ENCODE measurements at regions not wholly inside any gene's neighbourhood (a gene's known extent, or its start where the extent isn't known, plus 50 kb on each side); places are given as distances from the start of the nearest gene placed in this dataset.

DNA sequence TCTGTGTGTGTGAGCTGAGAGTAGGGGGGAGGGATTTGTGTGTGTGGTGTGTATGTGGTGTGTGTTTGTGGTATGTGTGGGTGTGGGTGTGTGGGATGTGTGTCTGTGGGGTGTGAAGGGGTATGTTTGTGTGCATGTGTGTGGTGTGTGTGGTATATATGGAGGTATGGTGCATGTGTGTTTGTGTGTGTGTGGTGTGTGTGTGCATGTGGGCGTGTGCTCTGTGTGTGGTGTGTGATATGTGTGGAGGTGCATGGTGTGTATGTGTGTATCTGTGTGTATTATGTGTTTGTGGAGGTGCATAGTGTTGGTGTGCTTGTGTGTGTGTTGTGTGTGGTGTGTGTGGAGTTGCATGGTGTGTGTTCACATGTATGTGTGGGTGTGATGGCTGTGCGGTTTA, 106.0 kb downstream of the CMPK2 start:
- DNase-seq = no peak

GRCh38 chr2:6760132-6760531, 105.6 kb downstream of the CMPK2 start:
- DNase-seq = no peak

GRCh38 chr2:6764968-6765723, 100.6 kb downstream of the CMPK2 start:
- DNase-seq = no peak

DNA sequence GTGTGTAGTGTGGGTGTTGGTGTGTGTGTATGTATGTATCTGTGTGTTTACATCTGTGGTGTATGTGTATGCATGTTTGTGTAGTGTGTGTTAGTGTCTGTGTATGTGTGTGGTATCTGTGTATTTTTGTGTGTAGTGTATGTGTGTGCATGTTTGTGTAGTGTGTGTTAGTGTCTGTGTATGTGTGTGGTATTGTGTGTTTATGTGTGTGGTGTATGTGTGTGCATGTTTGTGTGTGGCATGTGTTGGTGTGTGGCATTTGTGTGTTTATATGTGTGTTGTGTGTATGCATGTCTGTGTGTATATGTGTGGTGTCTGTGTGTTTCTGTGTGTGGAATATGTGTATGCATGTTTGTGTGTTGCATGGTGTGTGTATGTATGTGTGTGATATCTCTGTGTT, 96.4 kb downstream of the CMPK2 start:
- DNase-seq = no peak

DNA sequence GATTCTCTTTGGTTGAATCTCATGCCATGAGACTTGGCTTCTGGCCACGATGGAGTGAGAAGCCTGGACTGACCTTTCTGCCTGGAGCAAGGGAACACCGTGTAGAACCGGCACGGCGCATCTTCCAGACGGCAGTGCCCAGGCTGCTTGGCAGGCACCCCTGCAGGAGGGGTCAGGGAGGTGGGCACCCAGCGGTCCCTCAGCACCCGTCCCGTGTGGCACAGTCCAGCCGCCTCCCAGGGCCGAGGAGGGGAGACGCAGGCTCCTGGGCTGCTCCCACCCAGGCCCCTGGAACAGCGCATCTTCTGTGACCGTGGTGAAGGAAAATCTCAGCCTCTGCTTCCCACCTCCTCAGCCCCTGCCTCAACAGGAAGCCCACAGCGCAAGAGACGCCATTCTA, 95.7 kb downstream of the CMPK2 start:
- DNase-seq = no peak

- no peak for DNase-seq
Measured at GRCh38 chr2:6771634-6772611, 93.8 kb downstream of the CMPK2 start.

GRCh38 chr2:6773007-6773693, 92.6 kb downstream of the CMPK2 start:
- no peak for DNase-seq

DNA sequence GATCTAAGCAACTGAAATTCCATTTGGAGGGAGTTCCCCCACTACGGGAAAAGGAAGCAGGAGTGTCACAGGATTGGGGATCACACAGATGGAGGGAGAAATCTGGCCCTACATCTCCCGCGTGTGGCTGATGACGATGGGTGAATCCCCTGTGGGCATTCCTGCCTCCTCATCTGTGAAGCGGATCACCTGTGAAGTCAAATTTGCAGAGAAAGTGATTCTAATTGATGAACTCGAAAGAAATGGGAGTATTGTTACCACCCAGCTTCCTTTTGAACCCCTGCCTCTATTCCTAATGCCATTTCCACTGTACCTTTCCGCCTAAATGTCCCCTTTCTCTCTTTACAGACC, 92.0 kb downstream of the CMPK2 start:
- DNase-seq = no peak

- DNase-seq = no peak
Measured at GRCh38 chr2:6776125-6776524, 89.6 kb downstream of the CMPK2 start.

- DNase-seq = no peak
Measured at GRCh38 chr2:6777626-6778025, 88.1 kb downstream of the CMPK2 start.

- DNase-seq = no peak
Measured at GRCh38 chr2:6780765-6781274, 84.9 kb downstream of the CMPK2 start.

- DNase-seq = no peak
Measured at GRCh38 chr2:6782517-6783237, 83.0 kb downstream of the CMPK2 start.

DNA sequence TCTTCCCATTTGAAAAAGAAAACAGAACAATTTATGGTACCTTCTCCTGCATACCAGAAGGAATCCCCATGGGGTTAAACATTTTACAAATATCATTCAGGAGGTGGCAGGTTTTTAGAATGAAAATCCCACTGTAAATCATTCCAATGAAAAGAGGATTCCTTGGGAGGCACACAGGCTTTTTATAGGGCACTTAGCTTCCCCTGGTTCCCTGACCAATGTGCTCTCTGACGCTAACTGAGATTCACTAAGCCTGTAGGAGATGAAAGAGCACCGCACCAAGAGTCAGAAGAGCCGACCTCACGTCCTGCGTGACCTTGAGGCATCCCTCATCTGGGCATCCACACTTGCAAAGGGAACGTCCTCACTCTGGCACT, 82.5 kb downstream of the CMPK2 start:
- no peak for DNase-seq

GRCh38 chr2:6784291-6784690, 81.4 kb downstream of the CMPK2 start:
- DNase-seq = no peak

GRCh38 chr2:6785493-6785892, 80.2 kb downstream of the CMPK2 start:
- DNase-seq = no peak

GRCh38 chr2:6787376-6787775, 78.3 kb downstream of the CMPK2 start:
- no peak for DNase-seq

- DNase-seq = no peak
Measured at GRCh38 chr2:6788614-6789013, 77.1 kb downstream of the CMPK2 start.

DNA sequence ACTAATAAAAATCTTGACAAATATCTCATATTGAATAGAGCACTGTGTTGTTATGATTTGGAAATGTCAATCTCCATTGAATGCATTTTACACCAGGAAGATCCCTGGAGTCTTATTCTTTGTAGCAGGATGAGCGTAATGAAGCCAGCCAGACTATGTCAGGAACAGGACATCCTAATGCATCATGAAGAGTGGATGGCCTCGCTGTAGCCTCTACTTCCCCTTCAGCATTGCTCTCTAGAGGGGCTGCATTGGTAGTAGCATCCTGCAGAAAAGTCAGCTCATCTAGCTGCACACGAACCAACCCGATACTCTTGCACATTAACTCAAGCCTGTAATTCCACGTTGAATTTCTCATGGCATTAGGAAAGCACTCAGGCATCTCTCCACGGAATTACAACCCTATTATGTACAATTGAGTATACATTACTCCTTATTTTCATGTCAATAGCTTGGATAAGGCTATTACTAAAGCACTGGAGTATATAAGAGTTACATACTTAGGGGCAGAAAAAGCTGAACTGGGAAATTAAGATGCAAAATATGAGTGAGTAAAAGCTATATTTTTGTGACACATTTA, 76.1 kb downstream of the CMPK2 start:
- no peak for DNase-seq

- DNase-seq = no peak
Measured at GRCh38 chr2:6791682-6792081, 74.0 kb downstream of the CMPK2 start.

DNA sequence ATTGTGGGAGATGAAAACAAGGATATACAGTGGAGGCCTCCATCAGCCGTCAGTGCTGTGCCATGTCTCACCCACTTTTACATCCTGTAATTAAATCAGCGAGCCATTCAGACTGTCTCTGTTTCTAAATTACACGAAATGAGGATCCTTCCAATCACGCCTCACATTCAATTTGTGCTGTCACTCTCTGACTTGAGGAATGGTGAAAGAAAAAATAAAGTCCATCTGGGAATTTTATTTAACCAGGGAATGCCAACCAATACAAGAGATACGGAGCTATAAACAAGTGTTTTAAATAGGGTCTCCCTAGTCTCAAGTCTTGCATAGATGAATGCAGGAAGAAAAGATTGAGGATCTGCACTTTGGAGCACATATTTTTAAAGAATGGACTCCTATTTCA, 72.8 kb downstream of the CMPK2 start:
- no peak for DNase-seq

- DNase-seq = no peak
Measured at GRCh38 chr2:6793371-6793770, 72.3 kb downstream of the CMPK2 start.

DNA sequence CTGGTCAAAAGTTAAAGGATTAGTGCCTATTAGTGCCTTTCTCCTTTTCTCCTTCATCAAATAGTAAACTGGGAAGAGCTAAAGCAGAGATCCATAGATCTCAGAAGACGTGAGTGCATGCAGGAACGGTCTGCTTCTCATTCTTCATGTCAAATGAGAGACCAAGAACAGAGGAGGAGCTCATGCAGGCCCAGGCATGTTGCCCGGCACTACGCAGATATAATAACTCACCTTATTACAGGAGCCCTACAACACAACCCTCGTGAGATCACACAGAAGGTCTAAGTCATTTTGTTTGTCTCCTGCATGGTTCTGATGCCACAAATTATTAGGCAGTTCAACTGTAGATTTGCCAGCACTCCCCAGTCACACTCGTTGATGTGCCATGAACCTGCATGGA, 71.8 kb downstream of the CMPK2 start:
- DNase-seq = no peak

All from GOT3 (cell line).